ENCODE measurements at regions not wholly inside any gene's neighbourhood (a gene's known extent, or its start where the extent isn't known, plus 50 kb on each side); places are given as distances from the start of the nearest gene placed in this dataset.

GRCh38 chr3:160091441-160091840 is 102.8 kb downstream of the IL12A start:
- TF ChIP-seq POLR2A (IDR thresholded peaks at IDR 0.05), result no peak
- TF ChIP-seq CTCF (IDR thresholded peaks at IDR 0.05), result no peak
- no peak for TF ChIP-seq EP300 (IDR thresholded peaks at IDR 0.05)

Data from stomach (tissue), 4 donors.